ENCODE measurements at regions not wholly inside any gene's neighbourhood (a gene's known extent, or its start where the extent isn't known, plus 50 kb on each side); places are given as distances from the start of the nearest gene placed in this dataset.

GRCh38 chr2:34578641-34579040, 979.5 kb upstream of the FAM98A start:
- no peak for TF ChIP-seq ZNF449 (tag by site-specific recombination; IDR thresholded peaks at IDR 0.05)
- no peak for TF ChIP-seq CTCF (tag by site-specific recombination; IDR thresholded peaks at IDR 0.05)
- no peak for TF ChIP-seq ZNF423 (tag by site-specific recombination; IDR thresholded peaks at IDR 0.05)
- TF ChIP-seq SCRT2 (tag by site-specific recombination; IDR thresholded peaks at IDR 0.05), result no peak
- TF ChIP-seq ZNF433 (tag by site-specific recombination; IDR thresholded peaks at IDR 0.05; ENCODE audit: low read depth), result no peak
- TF ChIP-seq ZNF311 (tag by site-specific recombination; IDR thresholded peaks at IDR 0.05; ENCODE audit: borderline replicate concordance), result no peak
- no peak for TF ChIP-seq SP2 (tag by site-specific recombination; IDR thresholded peaks at IDR 0.05)
- TF ChIP-seq ZNF510 (tag by site-specific recombination; IDR thresholded peaks at IDR 0.05; ENCODE audit: insufficient replicate concordance), result no peak
- TF ChIP-seq ZNF146 (tag by site-specific recombination; IDR thresholded peaks at IDR 0.05), result no peak
- no peak for TF ChIP-seq ZXDB (tag by site-specific recombination; IDR thresholded peaks at IDR 0.05)

Data from HEK293 (cell line).